Subcutaneous abdominal adipose tissue (tissue), 5 donors: ENCODE measurements at regions not wholly inside any gene's neighbourhood (a gene's known extent, or its start where the extent isn't known, plus 50 kb on each side); places are given as distances from the start of the nearest gene placed in this dataset.

Experiments used
- H3K27ac ChIP-seq: one replicate; pipeline ENCODE4 v1.7.0; 2013; ENCODE audit warnings: low read depth, mild to moderate bottlenecking, inconsistent platforms, low read length, moderate library complexity
- H3K27me3 ChIP-seq, 5 donors: one replicate each; pipeline ENCODE4 v1.7.0; 2013; ENCODE audit warnings: low read length in 5 of 5, inconsistent platforms in 1 of 5; ENCODE audit not compliant: control insufficient read depth in 5 of 5, insufficient read depth in 4 of 5
- H3K36me3 ChIP-seq, 5 donors: one replicate each; pipeline ENCODE4 v1.7.0; 2013; ENCODE audit warnings: low read length in 5 of 5; ENCODE audit not compliant: control insufficient read depth in 5 of 5, insufficient read depth in 5 of 5
- H3K4me1 ChIP-seq, 5 donors: one replicate each; pipeline ENCODE4 v1.7.0; 2013; ENCODE audit warnings: low read length in 5 of 5, mild to moderate bottlenecking in 3 of 5, moderate library complexity in 1 of 5; ENCODE audit not compliant: control insufficient read depth in 5 of 5, insufficient read depth in 5 of 5
- H3K4me3 ChIP-seq, 5 donors: one replicate each; pipeline ENCODE4 v1.7.0; 2013; ENCODE audit warnings: low read length in 5 of 5, low read depth in 1 of 5
- H3K9ac ChIP-seq, 5 donors: one replicate each; pipeline ENCODE4 v1.7.0; 2013; ENCODE audit warnings: low read length in 5 of 5, mild to moderate bottlenecking in 4 of 5, moderate library complexity in 3 of 5
- H3K9me3 ChIP-seq, 5 donors: one replicate each; pipeline ENCODE4 v1.7.0; 2013; ENCODE audit warnings: low read length in 5 of 5; ENCODE audit not compliant: control insufficient read depth in 5 of 5
- donor health status: healthy.
- donor health status: healthy.
- donor health status: healthy.
- donor health status: healthy.
- donor health status: healthy.

GRCh38 chr18:39854291-39854690 is 2100.7 kb upstream of the PIK3C3 start:
- Histone ChIP-seq H3K4me3 (no peak overlapping the region), H3K9me3 (no peaks in the 10 kb centered on the region), H3K36me3 (no peaks in the 10 kb centered on the region), H3K9ac (no peak overlapping the region), H3K27ac (no peak overlapping the region), H3K4me1 (no peaks in the 10 kb centered on the region), H3K27me3 (no peaks in the 10 kb centered on the region)

- H3K9ac ChIP-seq: no peak overlapping the region
- H3K27me3 ChIP-seq: peaks cover 0 to 3% (median 0%) of the 10 kb centered on the region in 5 donors
- peaks cover under 1 to 7% (median 7%) of the 10 kb centered on the region in 5 donors for H3K4me1 ChIP-seq
- no peak overlapping the region for H3K27ac ChIP-seq
- H3K36me3 ChIP-seq: no peaks in the 10 kb centered on the region
- H3K9me3 ChIP-seq: no peaks in the 10 kb centered on the region
- H3K4me3 ChIP-seq: no peak overlapping the region
Measured at GRCh38 chr18:39846265-39846664, 2108.8 kb upstream of the PIK3C3 start.

DNA sequence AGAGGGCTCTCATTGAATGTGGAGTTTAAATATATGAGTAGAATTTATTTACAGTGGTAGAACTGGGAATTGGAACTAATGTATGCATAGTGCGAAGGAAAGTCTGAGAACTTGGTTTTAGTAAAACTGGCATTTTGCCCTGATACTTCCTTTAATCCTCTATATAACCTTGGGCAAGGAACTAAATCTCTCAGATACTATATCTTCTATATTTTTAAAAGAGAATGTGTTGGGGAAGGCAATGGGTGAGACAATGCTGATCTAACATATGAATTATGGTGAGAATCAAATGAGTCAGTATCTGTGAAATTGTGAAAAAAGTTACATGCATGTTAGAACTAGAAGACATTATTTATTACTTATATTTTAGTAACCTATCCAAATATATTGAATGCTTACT is 2109.4 kb upstream of the PIK3C3 start:
- H3K4me1 ChIP-seq: peaks cover 3 to 13% (median 13%) of the 10 kb centered on the region in 5 donors
- no peak overlapping the region for H3K4me3 ChIP-seq
- no peak overlapping the region for H3K9ac ChIP-seq
- peaks cover 0 to 3% (median 0%) of the 10 kb centered on the region in 5 donors for H3K27me3 ChIP-seq
- H3K27ac ChIP-seq: no peak overlapping the region
- H3K9me3 ChIP-seq: no peaks in the 10 kb centered on the region
- no peaks in the 10 kb centered on the region for H3K36me3 ChIP-seq

DNA sequence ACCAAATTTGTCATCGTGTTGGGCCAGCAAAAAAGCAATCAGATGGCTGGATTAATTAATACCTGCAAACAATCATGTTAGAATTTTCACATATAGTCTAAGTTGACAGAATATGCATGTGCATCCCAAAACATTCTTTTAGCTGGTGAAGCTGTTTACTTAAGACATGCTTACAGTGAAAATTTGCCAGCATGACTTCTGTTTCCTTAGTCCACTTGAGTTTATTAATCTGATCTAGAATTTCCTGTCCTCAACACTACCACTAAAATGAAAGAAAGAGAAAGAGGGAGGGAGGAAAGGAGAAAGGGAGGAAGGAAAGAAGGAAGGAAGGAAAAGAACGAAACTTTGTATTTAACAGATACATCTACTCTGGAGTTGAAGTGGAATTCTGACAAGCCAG is 2109.9 kb upstream of the PIK3C3 start:
- H3K27me3 ChIP-seq: peaks cover 0 to 3% (median 0%) of the 10 kb centered on the region in 5 donors
- no peak overlapping the region for H3K9ac ChIP-seq
- no peaks in the 10 kb centered on the region for H3K36me3 ChIP-seq
- H3K27ac ChIP-seq: no peak overlapping the region
- H3K4me1 ChIP-seq: peaks cover 3 to 18% (median 13%) of the 10 kb centered on the region in 5 donors
- no peaks in the 10 kb centered on the region for H3K9me3 ChIP-seq
- H3K4me3 ChIP-seq: no peak overlapping the region

DNA sequence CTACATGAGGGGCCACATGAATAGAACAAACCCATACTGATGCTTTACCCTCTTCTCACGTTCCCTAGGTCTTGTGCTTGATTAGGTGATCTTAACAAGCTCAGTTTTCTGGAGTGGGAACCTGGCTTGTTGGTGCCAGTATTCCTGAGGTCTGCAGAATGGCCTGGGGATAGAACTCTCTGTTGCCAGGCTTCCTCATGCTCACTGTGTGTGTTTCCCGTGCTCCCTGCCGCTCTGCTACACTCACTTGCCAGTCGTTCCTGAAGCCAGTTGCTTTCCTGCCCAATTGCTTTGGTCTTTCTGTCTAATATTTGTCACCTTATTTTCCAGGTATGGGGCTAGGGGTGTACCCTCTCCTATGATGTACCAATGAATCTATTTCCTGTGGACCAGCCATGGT is 2111.5 kb upstream of the PIK3C3 start:
- no peaks in the 10 kb centered on the region for H3K9me3 ChIP-seq
- peaks cover 3 to 24% (median 13%) of the 10 kb centered on the region in 5 donors for H3K4me1 ChIP-seq
- peaks cover 0 to 3% (median 0%) of the 10 kb centered on the region in 5 donors for H3K27me3 ChIP-seq
- no peak overlapping the region for H3K9ac ChIP-seq
- no peaks in the 10 kb centered on the region for H3K36me3 ChIP-seq
- no peak overlapping the region for H3K27ac ChIP-seq
- no peak overlapping the region for H3K4me3 ChIP-seq

DNA sequence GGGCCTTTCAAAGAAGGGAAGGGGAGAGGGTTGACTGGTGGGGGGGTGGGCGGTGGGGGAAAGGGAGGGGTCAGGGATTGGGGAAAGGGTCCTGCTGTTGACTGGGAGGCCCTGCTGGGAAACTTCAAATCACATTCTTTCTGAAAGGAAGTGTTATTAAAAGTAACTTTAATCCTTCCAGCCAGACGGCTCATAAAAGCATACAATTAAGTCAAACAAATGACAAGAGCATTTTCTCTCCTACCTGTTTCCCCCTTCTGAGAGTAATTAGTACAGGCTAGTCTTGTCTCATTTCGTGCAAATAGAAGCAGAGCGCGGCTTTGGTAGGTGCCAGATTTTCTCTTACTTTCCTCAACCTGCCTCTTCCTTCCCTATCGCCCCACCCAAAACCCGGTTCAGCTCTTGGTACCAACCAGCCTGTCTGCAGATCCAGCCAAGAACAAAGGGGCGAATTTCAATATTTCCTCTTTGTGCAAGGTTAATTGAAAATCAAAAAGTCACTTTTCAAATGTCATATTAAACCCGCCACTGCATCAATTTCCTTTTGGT is 2112.6 kb upstream of the PIK3C3 start:
- Histone ChIP-seq H3K9me3 (no peaks in the 10 kb centered on the region), H3K4me3 (no peak overlapping the region), H3K27me3 (peaks cover 0 to 3% (median 0%) of the 10 kb centered on the region in 5 donors), H3K27ac (no peak overlapping the region), H3K36me3 (no peaks in the 10 kb centered on the region), H3K9ac (no peak overlapping the region), H3K4me1 (peaks cover 3 to 24% (median 13%) of the 10 kb centered on the region in 5 donors)

DNA sequence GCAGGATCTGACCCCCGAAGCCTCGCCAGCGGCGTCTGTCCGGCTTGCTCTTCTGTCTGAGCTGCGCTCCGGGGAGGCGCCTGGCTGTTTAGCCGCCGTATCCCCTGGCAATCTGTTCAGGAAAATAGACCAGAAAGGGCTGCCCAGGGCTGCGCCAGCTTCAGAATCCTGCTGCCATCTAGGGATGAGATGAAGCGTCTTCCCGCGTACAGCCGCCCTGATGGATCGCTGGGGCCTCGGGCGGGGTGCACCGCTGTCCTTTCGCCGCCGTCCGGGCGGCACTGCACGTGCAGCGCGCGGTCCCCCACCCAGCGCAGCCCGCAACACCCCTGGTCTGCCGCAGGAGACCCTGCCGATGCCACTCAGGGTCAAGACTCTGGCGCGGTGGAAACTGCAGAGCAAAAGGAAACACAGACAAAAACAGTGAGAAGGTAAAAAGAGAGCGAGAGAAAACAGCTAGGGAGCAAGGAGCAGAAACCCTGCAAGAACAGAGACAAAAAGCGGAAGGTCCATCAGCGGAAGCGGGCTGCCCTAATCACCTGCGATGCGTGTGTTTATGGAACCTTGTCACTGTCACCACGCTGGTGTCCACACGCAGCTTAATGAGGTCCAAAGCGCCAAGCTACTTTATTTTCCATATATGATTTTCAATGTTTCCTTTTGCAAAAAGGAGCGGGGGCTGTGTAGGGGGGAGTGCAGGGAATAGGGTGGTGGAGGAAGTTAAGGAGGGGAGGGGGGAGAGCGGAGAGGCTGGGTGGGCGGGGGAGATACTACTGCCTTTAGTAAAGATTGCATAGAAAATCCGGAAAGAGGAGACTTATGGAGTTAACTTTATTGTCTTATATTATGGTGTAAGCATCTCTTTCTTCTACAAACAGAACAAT is 2113.3 kb upstream of the PIK3C3 start:
- Histone ChIP-seq H3K27ac (peak overlapping the region; percentile 24), H3K36me3 (no peaks in the 10 kb centered on the region), H3K27me3 (peaks cover 0 to 3% (median 0%) of the 10 kb centered on the region in 5 donors), H3K9ac (peak overlapping the region in 1 of 5 donors; percentile 22), H3K4me1 (peaks cover 3 to 24% (median 13%) of the 10 kb centered on the region in 5 donors), H3K9me3 (no peaks in the 10 kb centered on the region), H3K4me3 (peak overlapping the region; percentile 33 to 64 (median 49))

DNA sequence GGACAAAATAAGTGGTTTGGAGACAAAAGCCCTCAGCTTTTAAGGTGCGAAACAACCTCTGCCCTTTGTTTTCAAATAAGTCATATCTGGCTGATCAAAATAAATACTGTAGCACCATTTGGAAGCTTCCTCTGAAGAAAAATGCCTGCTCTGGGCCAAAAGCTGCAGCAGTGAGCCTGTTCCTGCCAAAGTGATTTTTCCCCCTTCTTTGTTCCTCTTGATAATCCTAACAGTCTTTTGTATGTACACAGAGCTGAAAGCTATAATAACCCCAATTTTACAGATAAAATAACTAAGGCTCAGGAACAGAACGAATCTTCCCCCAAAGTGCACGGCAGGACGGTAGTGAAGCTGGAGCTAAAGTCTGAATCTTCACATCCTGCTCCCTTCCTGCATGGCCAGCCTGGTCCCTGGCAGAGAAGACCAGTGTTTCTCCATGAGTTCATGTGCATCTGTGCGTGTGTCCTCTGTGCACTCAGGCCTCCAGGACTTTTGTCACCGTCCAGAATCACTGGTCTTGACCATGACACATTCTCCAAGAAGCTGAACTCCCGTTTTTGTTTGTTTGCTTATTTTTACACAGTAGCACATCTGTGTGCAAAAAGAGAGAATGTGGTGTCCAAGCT is 2114.1 kb upstream of the PIK3C3 start:
- Histone ChIP-seq H3K27me3 (peaks cover 0 to 3% (median 0%) of the 10 kb centered on the region in 5 donors), H3K27ac (peak overlapping the region; percentile 24), H3K9ac (peak overlapping the region in 1 of 5 donors; percentile 22), H3K9me3 (no peaks in the 10 kb centered on the region), H3K4me1 (peaks cover 3 to 24% (median 13%) of the 10 kb centered on the region in 5 donors), H3K36me3 (no peaks in the 10 kb centered on the region), H3K4me3 (peak overlapping the region; percentile 33 to 64 (median 49))

DNA sequence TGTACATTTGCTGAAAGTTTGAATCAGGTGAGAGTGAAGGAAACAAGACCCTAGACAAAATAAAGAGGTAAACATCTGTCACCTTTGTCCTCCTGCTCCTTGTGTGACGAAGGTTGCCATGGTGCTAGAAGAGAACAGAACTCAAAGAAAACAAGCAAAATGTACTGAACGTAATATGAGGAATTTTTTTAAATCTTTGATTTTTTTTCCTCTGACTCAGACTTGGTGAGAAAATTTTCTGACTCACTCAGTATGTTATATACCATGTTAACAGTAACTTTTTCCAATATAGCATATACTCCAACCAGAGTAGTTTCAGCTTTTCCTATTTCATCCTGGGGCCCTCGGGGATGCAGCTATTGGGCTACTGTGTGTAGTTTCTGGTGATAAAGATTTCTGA is 2114.6 kb upstream of the PIK3C3 start:
- H3K9ac ChIP-seq: no peak overlapping the region
- peaks cover 0 to 3% (median 0%) of the 10 kb centered on the region in 5 donors for H3K27me3 ChIP-seq
- peaks cover 3 to 24% (median 13%) of the 10 kb centered on the region in 5 donors for H3K4me1 ChIP-seq
- no peaks in the 10 kb centered on the region for H3K9me3 ChIP-seq
- H3K36me3 ChIP-seq: no peaks in the 10 kb centered on the region
- H3K4me3 ChIP-seq: no peak overlapping the region
- no peak overlapping the region for H3K27ac ChIP-seq

DNA sequence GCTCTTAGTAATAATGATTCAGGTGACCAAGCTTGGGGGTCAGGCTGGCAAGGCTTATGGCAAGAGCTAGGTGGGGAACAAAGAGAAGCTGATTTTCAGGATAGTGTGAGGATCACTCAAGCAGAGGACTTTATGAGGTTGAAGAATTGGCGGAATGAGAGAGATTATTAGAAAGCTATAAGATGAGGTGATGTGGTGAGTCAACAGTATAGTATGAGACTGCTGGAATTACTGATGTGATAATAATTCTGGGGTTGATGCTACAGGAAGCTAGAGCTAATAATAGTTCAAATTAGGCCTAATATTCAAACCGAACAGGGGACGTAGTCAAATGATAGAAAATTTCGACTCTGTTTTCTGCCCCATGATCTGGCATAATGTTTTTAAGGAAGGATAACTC is 2115.3 kb upstream of the PIK3C3 start:
- Histone ChIP-seq H3K4me3 (no peak overlapping the region), H3K36me3 (no peaks in the 10 kb centered on the region), H3K4me1 (peaks cover 3 to 24% (median 13%) of the 10 kb centered on the region in 5 donors), H3K27me3 (peaks cover 0 to 3% (median 0%) of the 10 kb centered on the region in 5 donors), H3K9me3 (no peaks in the 10 kb centered on the region), H3K27ac (no peak overlapping the region), H3K9ac (no peak overlapping the region)
